Stimulated activated CD8-positive, alpha-beta memory T cell treated with anti-CD3 and anti-CD28 coated beads, Interleukin-7, amount 100 ng/mL, for 4 hours (primary cell): ENCODE measurements at regions not wholly inside any gene's neighbourhood (a gene's known extent, or its start where the extent isn't known, plus 50 kb on each side); places are given as distances from the start of the nearest gene placed in this dataset.
"Not testable (repeated sequence)": the region's sequence is repeated elsewhere in the genome, so short reads cannot be mapped to it uniquely, and the experiment has no call there.

Experiments
- DNase-seq, 2 donors: peaks; one replicate each; pipeline ENCODE4 v3.0.0-alpha.2; 2020; ENCODE audit warnings: low read depth in 2 of 2

GRCh38 chr3:157857440-157857839 lies 248.8 kb downstream of the SHOX2 start:
- no peak for DNase-seq

DNA sequence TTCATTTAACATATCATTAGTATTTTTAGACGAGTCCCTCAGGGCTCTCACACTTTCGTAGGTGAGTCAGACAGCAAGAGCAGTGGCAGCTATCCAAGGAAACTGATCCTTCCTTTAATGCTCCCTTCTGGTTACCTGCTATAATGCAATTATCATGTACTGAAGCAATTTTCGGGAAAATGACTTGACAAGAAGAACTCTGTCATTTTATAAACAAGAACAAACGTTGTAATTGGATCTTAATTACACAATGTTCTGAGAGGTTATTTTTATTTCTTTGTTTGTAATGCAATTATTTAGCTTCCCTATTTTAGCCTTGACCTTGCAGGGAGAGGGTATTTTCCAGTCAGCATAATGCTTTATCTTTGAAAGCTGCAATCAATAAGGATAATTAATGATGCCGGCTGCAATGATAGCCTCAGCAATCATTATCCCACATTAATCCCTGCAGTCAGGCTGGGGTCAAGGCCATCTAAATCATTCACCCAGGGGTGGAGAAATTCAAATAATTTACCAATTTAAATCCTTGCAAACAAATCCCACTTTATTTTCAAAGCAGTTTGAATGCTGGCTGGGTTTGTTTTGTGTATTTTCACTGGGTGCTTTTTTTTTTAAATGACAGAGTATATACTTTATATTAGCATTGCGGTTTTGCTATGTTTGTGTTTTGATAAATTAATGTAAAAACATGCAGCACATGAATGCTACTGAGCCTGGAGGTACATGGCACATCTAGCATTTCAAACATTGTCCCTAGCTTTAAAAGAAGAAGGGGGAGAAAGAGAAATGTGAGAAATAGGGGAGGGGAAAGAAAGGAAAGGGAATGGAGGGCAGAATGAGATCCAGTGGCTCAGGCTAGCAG lies 249.9 kb downstream of the SHOX2 start:
- DNase-seq = no peak

DNA sequence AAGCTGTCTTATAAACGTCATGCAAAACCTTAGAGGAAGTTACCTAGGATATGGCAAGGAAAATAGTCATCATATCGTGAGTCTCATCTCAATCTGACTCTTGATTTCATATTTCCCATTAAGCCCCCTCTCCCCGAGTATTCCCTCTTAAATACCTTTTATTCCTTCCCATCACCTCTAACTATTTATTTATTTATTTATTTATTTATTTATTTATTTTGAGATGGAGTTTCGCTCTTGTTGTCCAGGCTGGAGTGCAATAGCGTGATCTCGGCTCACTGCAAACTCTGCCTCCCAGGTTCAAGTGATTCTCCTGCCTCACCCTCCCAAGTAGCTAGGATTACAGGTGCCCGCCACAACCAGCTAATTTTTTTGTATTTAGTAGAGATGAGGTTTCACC lies 260.4 kb downstream of the SHOX2 start:
- not testable (repeated sequence) for DNase-seq

DNA sequence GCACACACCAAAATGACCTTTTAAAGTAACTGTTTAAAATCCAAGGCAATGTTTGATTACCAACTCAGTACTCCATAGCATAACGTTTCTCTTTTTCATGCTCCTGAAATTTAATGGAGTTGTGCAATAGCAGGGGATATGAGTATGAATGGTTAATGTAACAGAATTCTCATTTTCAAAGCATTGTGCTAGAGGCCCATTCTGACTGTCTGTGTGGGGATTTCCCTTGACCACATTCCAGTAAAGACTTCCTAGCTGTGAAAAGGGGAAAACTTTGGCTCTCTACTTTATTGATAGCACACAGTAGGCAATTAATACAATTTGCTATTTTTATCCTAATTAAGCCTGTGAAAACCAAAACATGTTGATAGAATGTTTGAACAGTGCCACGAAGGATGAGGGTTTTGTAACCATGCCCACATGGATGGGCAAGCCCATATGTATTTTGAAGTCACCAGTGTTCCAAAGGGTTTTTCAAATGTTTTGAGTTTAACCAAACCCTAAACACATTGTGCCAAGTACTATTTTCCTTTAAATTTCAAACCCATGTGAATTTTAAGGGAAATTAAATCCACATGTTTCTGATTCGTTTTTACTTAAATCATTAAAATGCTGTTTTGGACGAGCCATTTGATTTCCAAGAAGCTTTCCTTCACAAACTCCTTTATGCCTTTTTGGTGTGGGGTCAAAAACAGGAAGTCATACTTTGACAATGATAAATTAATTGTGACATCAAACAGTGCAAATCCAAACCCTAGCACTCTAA lies 261.2 kb downstream of the SHOX2 start:
- DNase-seq = no peak

- no peak for DNase-seq
These were observed 262.0 kb downstream of the SHOX2 start for GRCh38 chr3:157844216-157844615.

- DNase-seq = no peak
These were observed 265.2 kb downstream of the SHOX2 start for GRCh38 chr3:157841029-157841428.

- DNase-seq = no peak
These were observed 265.7 kb downstream of the SHOX2 start for GRCh38 chr3:157840564-157840963.

DNA sequence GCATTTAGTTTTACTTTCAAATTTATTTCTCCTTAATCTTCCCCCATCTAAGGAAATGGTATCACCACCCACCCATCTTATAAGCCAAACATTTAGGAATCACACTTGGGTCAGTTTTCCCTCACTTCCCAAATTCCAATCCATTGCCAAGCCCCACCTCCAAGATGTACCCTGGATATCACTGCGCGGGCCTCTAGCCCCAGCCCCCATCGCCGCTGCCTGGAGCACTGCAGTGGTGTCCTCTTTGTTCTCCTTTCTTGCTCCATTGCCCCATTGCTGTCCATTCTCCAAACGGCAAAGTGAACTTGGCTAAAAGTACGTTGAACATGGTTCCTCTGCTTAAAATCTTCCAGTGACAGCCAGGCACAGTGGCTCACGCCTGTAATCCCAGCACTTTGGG lies 267.8 kb downstream of the SHOX2 start:
- DNase-seq = no peak

- no peak for DNase-seq
These were observed 268.9 kb downstream of the SHOX2 start for GRCh38 chr3:157837336-157837735.

DNA sequence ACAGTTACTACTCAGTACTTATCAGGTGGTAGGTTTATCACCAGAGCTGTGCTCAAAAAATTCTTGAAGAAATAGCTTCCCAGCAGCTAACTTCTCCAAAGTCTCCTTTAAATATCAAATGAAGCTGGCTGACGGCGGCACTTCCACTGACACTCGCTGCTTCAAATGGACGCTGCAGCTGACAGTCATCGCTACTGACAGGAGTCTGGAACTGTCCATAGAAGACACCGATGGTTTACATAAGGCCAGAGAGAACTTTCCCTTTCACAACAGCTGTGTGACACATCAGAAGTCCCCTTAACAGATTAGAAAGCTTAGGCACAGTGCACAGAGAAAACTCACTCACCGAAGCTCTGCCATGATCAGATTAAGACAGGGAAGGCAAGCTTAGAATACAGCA lies 270.2 kb downstream of the SHOX2 start:
- DNase-seq = no peak

- DNase-seq = no peak
These were observed 273.6 kb downstream of the SHOX2 start for GRCh38 chr3:157832588-157832987.

DNA sequence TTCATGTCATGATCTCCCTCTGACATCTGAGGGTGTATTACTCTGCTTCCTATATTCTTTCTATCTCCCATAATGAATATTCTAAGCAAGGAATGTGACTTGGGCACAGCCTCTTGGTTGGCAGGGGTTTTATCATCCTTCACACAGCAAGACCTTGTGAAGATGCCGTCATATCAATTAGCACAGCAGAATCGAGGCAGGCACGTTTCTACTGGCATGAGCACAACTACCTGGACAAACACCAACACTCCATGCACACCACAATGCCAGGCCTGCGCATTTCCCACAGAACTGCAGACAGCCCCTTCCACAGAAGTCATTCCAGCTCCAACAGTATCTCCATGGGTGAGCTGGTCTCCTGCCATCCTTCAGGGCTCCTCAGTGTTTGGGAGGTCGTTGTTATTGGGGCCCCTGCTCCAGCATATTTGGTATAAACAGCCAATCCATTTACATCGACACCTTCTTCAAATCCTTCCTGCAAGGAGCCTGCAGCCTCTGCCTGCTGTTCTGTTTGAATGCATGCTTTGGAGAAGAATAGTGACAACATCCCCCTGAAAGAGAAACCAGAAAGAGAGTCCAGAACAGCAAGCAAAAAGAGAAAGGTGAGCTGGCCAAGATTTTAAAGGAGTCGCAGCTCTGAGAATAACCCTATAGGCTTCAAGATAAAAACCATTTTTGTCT lies 275.5 kb downstream of the SHOX2 start:
- no peak for DNase-seq

- no peak for DNase-seq
These were observed 276.4 kb downstream of the SHOX2 start for GRCh38 chr3:157829786-157830185.

DNA sequence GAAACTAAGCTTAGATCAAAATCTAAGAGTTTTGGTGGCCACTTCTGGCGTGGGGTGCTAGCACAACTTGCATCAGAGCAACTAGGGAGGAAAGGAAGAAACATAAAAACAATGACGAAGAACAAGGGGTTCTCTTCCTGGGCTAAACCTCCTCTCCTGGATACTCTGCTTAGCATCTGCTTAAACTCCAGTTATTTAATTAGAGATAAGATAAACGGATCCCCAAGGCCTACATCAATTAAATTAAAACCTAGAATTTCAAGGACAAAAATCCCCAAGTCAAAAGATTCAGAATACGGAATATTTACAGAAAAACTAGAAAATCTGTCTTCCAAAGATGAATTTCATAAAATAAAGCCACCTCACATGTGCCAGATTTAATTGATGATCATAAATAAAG lies 281.9 kb downstream of the SHOX2 start:
- no peak for DNase-seq

GRCh38 chr3:157823050-157823449 lies 283.2 kb downstream of the SHOX2 start:
- no peak for DNase-seq

DNA sequence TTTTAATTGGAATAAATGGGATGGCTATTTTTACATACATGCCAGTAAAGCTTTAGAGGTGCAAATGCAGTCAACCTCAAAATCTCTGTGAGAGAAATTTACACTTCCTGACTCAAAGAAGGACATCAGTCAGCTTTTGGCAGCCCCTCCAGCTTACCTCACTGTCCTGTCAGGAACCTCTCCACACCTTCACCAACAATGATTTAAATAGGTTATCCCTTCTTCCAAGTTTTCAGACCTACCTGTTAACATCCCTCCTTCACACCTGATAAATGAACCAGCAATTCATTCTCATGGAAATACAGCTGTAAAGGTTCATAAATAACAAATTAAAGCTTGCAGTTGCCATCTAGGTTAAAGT lies 286.1 kb downstream of the SHOX2 start:
- no peak for DNase-seq

GRCh38 chr3:157819270-157820156 lies 286.7 kb downstream of the SHOX2 start:
- DNase-seq = no peak

GRCh38 chr3:157816896-157817295 lies 289.3 kb downstream of the SHOX2 start:
- DNase-seq = no peak

- DNase-seq = no peak
These were observed 289.9 kb downstream of the SHOX2 start for GRCh38 chr3:157816296-157816695.

- no peak for DNase-seq
These were observed 290.5 kb downstream of the SHOX2 start for GRCh38 chr3:157815739-157816138.

DNA sequence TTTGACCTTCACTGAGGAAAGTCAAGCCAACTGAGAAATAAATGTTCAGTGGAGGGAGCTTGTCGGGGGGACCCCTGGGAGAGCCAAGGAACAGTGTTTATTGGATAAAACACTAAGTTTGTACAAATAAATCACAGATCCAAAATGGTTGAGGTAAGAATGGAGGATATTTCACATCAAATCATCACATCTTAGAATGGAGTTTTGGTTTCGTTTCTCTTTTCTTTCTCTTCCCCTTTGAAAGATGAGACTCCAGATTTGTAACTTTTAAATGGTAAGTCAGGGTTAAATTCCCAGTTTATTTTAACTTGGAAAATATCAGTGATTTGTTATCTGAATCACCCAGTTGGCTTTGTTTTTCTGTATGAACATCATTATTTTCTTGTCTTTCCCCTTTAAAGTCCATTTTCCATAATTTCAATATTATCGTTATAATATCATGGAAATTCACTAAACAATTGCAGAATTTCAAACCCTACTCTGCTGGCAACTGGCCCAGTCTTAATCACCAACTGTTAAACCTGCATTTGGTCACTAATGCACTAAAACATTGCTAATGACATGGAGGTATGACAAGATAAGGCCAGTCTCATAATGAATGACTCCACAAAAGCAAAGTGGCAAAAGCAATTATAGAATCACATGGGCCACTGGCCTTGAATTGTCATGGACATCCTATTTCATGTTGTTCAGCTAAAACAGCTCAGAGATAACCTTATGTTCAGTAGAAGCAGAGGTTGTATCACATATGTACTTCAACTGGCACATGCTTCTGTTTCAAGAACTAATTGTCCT lies 295.1 kb downstream of the SHOX2 start:
- no peak for DNase-seq
